ENCODE measurements at regions not wholly inside any gene's neighbourhood (a gene's known extent, or its start where the extent isn't known, plus 50 kb on each side); places are given as distances from the start of the nearest gene placed in this dataset.

DNA sequence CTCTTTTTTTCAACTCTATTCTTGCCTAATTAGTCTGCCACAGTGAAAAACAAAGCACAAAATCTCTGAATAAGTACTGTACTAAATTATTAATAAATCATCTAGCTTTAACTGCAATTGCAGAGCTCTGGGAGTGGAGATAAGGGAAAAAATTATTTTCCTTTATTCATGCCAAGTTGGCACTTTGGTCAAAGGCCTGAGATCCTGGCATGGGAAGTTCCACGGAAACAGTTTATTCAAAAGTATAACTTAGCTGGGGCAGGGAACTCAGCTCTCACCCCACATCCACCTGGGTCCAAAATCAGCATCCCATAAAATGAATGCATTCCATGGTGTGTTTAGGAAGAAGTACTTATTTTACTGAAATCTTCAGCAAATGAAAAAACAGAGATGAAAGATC is 185.2 kb upstream of the APCDD1 start:
- H3K9me1 ChIP-seq (ENCODE audit: insufficient read depth, low read length) = no peaks in the 10 kb centered on the region
- H3K4me2 ChIP-seq (ENCODE audit: low read depth, low read length) = no peak overlapping the region
- no peak overlapping the region for H4K8ac ChIP-seq (ENCODE audit: low read depth in 2 of 2, low read length in 2 of 2)
- peaks cover 2% of the 10 kb centered on the region; the same call in 1 of the 2 replicates for H3K27me3 ChIP-seq (ENCODE audit: control insufficient read depth, insufficient read depth, low read length)
- H3K14ac ChIP-seq (replicated peaks; ENCODE audit: low read depth, low read length) = no peak overlapping the region
- H2AK5ac ChIP-seq (ENCODE audit: low read depth, low read length) = no peak overlapping the region
- H3K36me3 ChIP-seq (ENCODE audit: control insufficient read depth, insufficient read depth, low read length) = no peaks in the 10 kb centered on the region
- H2BK15ac ChIP-seq (ENCODE audit: low read depth, low read length) = no peak overlapping the region
- no peak overlapping the region for H3K4me3 ChIP-seq (ENCODE audit: insufficient read depth, low read depth, low read length)
- no peak overlapping the region for H3K9ac ChIP-seq (ENCODE audit: low read depth, low read length)
- dilution Hi-C loops (cut with HindIII; ENCODE audit: low sequenced_read_pairs, unreplicated experiment) (no loop called here), intact Hi-C loops (cut with micrococcal nuclease) (no loop called here), in situ Hi-C loops (cut with MboI; ENCODE audit: low sequenced_read_pairs) (no loop called here)
- H2BK5ac ChIP-seq (ENCODE audit: low read depth, low read length, poor library complexity, severe bottlenecking) = no peak overlapping the region
- H3K4ac ChIP-seq (ENCODE audit: low read depth, low read length) = no peak overlapping the region
- no peak overlapping the region for H3K27ac ChIP-seq (ENCODE audit: insufficient read depth, low read length)
- no peak overlapping the region for H2AFZ ChIP-seq (replicated peaks; ENCODE audit: low read length, poor library complexity)
- H3K18ac ChIP-seq (ENCODE audit: low read depth, low read length) = no peak overlapping the region
- no peak overlapping the region for H2AK9ac ChIP-seq (replicated peaks; ENCODE audit: low read depth, low read length, poor library complexity)
- no peaks in the 10 kb centered on the region for H3K79me1 ChIP-seq (ENCODE audit: low read depth in 1 of 2, low read length in 2 of 2)
- DNase-seq = no peak
- peaks cover 4% of the 10 kb centered on the region for H3K4me1 ChIP-seq (ENCODE audit: control insufficient read depth, insufficient read depth, low read length)
- no peak overlapping the region for H4K91ac ChIP-seq (ENCODE audit: insufficient read depth, low read depth, low read length)
- no peak overlapping the region for H3K23ac ChIP-seq (ENCODE audit: low read depth, low read length)
- BruUV-seq (replicated peaks) = no TSS peak
- no CpG with 5 or more reads among the region's 1 CpG for WGBS, 2 experiments (ENCODE audit: extremely low coverage in 2 of 2, insufficient read length in 1 of 2)
- no peak overlapping the region for H2BK20ac ChIP-seq (ENCODE audit: low read depth, low read length)
- ChIA-PET POLR2A (ENCODE audit: unreplicated experiment) (no interaction called here), CTCF (interaction anchor here (0.6 kb wide), 1 partner anchor 622 kb away, joined by 3 read pairs; no protein-coding TSS in a partner anchor)
- ATAC-seq (ENCODE audit: low read depth) = no peak
- no peaks in the 10 kb centered on the region for H3K9me3 ChIP-seq (ENCODE audit: control insufficient read depth, insufficient read depth, low read length)
- TF ChIP-seq, protein P1, sequence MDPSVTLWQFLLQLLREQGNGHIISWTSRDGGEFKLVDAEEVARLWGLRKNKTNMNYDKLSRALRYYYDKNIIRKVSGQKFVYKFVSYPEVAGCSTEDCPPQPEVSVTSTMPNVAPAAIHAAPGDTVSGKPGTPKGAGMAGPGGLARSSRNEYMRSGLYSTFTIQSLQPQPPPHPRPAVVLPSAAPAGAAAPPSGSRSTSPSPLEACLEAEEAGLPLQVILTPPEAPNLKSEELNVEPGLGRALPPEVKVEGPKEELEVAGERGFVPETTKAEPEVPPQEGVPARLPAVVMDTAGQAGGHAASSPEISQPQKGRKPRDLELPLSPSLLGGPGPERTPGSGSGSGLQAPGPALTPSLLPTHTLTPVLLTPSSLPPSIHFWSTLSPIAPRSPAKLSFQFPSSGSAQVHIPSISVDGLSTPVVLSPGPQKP (IDR thresholded peaks at IDR 0.05; ENCODE audit: borderline replicate concordance, low read depth, low read length) = no peak
- TF ChIP-seq RCOR1 (IDR thresholded peaks at IDR 0.05; ENCODE audit: insufficient replicate concordance, low read length) = no peak
- no peak for TF ChIP-seq CHD1 (IDR thresholded peaks at IDR 0.05; ENCODE audit: low read depth, low read length)
- TF ChIP-seq, protein P2, sequence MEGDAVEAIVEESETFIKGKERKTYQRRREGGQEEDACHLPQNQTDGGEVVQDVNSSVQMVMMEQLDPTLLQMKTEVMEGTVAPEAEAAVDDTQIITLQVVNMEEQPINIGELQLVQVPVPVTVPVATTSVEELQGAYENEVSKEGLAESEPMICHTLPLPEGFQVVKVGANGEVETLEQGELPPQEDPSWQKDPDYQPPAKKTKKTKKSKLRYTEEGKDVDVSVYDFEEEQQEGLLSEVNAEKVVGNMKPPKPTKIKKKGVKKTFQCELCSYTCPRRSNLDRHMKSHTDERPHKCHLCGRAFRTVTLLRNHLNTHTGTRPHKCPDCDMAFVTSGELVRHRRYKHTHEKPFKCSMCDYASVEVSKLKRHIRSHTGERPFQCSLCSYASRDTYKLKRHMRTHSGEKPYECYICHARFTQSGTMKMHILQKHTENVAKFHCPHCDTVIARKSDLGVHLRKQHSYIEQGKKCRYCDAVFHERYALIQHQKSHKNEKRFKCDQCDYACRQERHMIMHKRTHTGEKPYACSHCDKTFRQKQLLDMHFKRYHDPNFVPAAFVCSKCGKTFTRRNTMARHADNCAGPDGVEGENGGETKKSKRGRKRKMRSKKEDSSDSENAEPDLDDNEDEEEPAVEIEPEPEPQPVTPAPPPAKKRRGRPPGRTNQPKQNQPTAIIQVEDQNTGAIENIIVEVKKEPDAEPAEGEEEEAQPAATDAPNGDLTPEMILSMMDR (conservative IDR thresholded peaks at IDR 0.05; ENCODE audit: low read depth, low read length) = no peak
- no peak for TF ChIP-seq RFX5 (IDR thresholded peaks at IDR 0.05; ENCODE audit: low read depth, low read length)
- TF ChIP-seq MAFK (IDR thresholded peaks at IDR 0.05; ENCODE audit: low read depth, low read length) = no peak
- no peak for TF ChIP-seq FOS (IDR thresholded peaks at IDR 0.05; ENCODE audit: low read depth, low read length)
- TF ChIP-seq MXI1 (IDR thresholded peaks at IDR 0.05; ENCODE audit: borderline replicate concordance, low read depth, low read length) = no peak
- TF ChIP-seq POLR2A (IDR thresholded peaks at IDR 0.05; ENCODE audit: low read depth, low read length) = no peak
- no peak for TF ChIP-seq RAD21 (IDR thresholded peaks at IDR 0.05; ENCODE audit: low read length)
- no peak for TF ChIP-seq MAZ (IDR thresholded peaks at IDR 0.05; ENCODE audit: borderline replicate concordance, low read depth, low read length)
- TF ChIP-seq BHLHE40 (IDR thresholded peaks at IDR 0.05; ENCODE audit: low read depth, low read length) = no peak
- no peak for TF ChIP-seq NFE2L2 (IDR thresholded peaks at IDR 0.05; ENCODE audit: low read depth, low read length)
- no peak for TF ChIP-seq CEBPB (IDR thresholded peaks at IDR 0.05; ENCODE audit: low read depth, low read length)
- TF ChIP-seq, protein P3, sequence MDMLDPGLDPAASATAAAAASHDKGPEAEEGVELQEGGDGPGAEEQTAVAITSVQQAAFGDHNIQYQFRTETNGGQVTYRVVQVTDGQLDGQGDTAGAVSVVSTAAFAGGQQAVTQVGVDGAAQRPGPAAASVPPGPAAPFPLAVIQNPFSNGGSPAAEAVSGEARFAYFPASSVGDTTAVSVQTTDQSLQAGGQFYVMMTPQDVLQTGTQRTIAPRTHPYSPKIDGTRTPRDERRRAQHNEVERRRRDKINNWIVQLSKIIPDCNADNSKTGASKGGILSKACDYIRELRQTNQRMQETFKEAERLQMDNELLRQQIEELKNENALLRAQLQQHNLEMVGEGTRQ (IDR thresholded peaks at IDR 0.05; ENCODE audit: low read depth, low read length) = no peak
- no peak for TF ChIP-seq SMC3 (IDR thresholded peaks at IDR 0.05; ENCODE audit: low read depth, low read length)
- no peak overlapping the region for H3K56ac ChIP-seq (ENCODE audit: extremely low read depth, insufficient read depth, low read length)
- H4K20me1 ChIP-seq (ENCODE audit: insufficient read depth, low read length) = no peaks in the 10 kb centered on the region
- H2BK120ac ChIP-seq (ENCODE audit: low read depth, low read length) = no peak overlapping the region
- H4K5ac ChIP-seq (ENCODE audit: low read depth, low read length) = no peak overlapping the region

Data from IMR-90 (cell line).